HG03378 (cell line): ENCODE measurements at regions not wholly inside any gene's neighbourhood (a gene's known extent, or its start where the extent isn't known, plus 50 kb on each side); places are given as distances from the start of the nearest gene placed in this dataset.
"Not testable (repeated sequence)": the region's sequence is repeated elsewhere in the genome, so short reads cannot be mapped to it uniquely, and the experiment has no call there.

Source experiments
- ATAC-seq: cut with Tn5 transposase; IDR thresholded peaks from one replicate; pipeline ENCODE4 v1.9.1; 2021; ENCODE audit warnings: mild to moderate bottlenecking, moderate library complexity; ENCODE audit not compliant: unreplicated experiment

- ATAC-seq, result no peak
Observed at GRCh38 chr6:144392536-144392935, 107.4 kb downstream of the UTRN start.

GRCh38 chr6:144394210-144394609, 109.1 kb downstream of the UTRN start:
- no peak for ATAC-seq

GRCh38 chr6:144395014-144395413, 109.9 kb downstream of the UTRN start:
- ATAC-seq, result no peak

- no peak for ATAC-seq
Observed at GRCh38 chr6:144395826-144396225, 110.7 kb downstream of the UTRN start.

- ATAC-seq, result no peak
Observed at GRCh38 chr6:144397141-144397540, 112.0 kb downstream of the UTRN start.

GRCh38 chr6:144400321-144400720, 115.2 kb downstream of the UTRN start:
- no peak for ATAC-seq

GRCh38 chr6:144401736-144402733, 116.9 kb downstream of the UTRN start:
- ATAC-seq, result no peak

GRCh38 chr6:144402750-144403149, 117.6 kb downstream of the UTRN start:
- no peak for ATAC-seq

- ATAC-seq, result no peak
Observed at GRCh38 chr6:144405163-144405562, 120.0 kb downstream of the UTRN start.

GRCh38 chr6:144406796-144407195, 121.7 kb downstream of the UTRN start:
- no peak for ATAC-seq

- no peak for ATAC-seq
Observed at GRCh38 chr6:144408161-144408560, 123.0 kb downstream of the UTRN start.

- no peak for ATAC-seq
Observed at GRCh38 chr6:144410059-144410458, 124.9 kb downstream of the UTRN start.

- not testable (repeated sequence) for ATAC-seq
Observed at GRCh38 chr6:144410574-144410973, 125.4 kb downstream of the UTRN start.

GRCh38 chr6:144411531-144412165, 126.5 kb downstream of the UTRN start:
- ATAC-seq, result no peak

GRCh38 chr6:144413418-144413817, 128.3 kb downstream of the UTRN start:
- ATAC-seq, result no peak

- ATAC-seq, result no peak
Observed at GRCh38 chr6:144415014-144415413, 129.9 kb downstream of the UTRN start.

GRCh38 chr6:144415835-144416237, 130.7 kb downstream of the UTRN start:
- ATAC-seq, result no peak

GRCh38 chr6:144416244-144416643, 131.1 kb downstream of the UTRN start:
- ATAC-seq, result no peak

- ATAC-seq, result no peak
Observed at GRCh38 chr6:144416773-144417172, 131.6 kb downstream of the UTRN start.

- ATAC-seq, result no peak
Observed at GRCh38 chr6:144417681-144418080, 132.5 kb downstream of the UTRN start.

GRCh38 chr6:144418959-144419545, 133.9 kb downstream of the UTRN start:
- ATAC-seq, result no peak

- ATAC-seq, result no peak
Observed at GRCh38 chr6:144423167-144423566, 138.0 kb downstream of the UTRN start.
